ENCODE measurements at regions not wholly inside any gene's neighbourhood (a gene's known extent, or its start where the extent isn't known, plus 50 kb on each side); places are given as distances from the start of the nearest gene placed in this dataset.

- no peaks in the 10 kb centered on the region for H3K27me3 Mint-ChIP-seq (ENCODE audit: insufficient read depth, unreplicated experiment)
- H3K36me3 Mint-ChIP-seq (ENCODE audit: insufficient read depth, unreplicated experiment) = no peaks in the 10 kb centered on the region
- CTCF ChIA-PET = interaction anchor here (0.6 to 0.7 kb wide), 2 partner anchors 139 to 1292 kb away, joined by 3 to 4 read pairs; no protein-coding TSS in a partner anchor
- DNase-seq (ENCODE audit: unreplicated experiment) = no peak
- H3K4me3 Mint-ChIP-seq (ENCODE audit: unreplicated experiment) = no peak overlapping the region
- H3K4me1 Mint-ChIP-seq (ENCODE audit: insufficient read depth, unreplicated experiment) = no peaks in the 10 kb centered on the region
- POLR2A ChIA-PET = no interaction called here
- no peak overlapping the region for H3K27ac Mint-ChIP-seq (ENCODE audit: low read depth, unreplicated experiment)
- BruUV-seq (replicated peaks) = no TSS peak
- no peaks in the 10 kb centered on the region for H3K9me3 Mint-ChIP-seq (ENCODE audit: unreplicated experiment)
- intact Hi-C loops (cut with micrococcal nuclease) = no loop called here
- TF ChIP-seq CTCF (IDR thresholded peaks at IDR 0.05; ENCODE audit: unreplicated experiment) = no peak
Measured at GRCh38 chr2:211228559-211228958, 672.2 kb downstream of the CPS1 start.

GRCh38 chr2:211237586-211238275 is 681.3 kb downstream of the CPS1 start:
- no TSS peak for BruUV-seq (replicated peaks)
- POLR2A ChIA-PET = no interaction called here
- intact Hi-C loops (cut with micrococcal nuclease) = no loop called here
- Mint-ChIP-seq H3K27ac (ENCODE audit: low read depth, unreplicated experiment) (no peak overlapping the region), H3K9me3 (ENCODE audit: unreplicated experiment) (no peaks in the 10 kb centered on the region), H3K36me3 (ENCODE audit: insufficient read depth, unreplicated experiment) (no peaks in the 10 kb centered on the region), H3K4me3 (ENCODE audit: unreplicated experiment) (no peak overlapping the region), H3K4me1 (ENCODE audit: insufficient read depth, unreplicated experiment) (no peaks in the 10 kb centered on the region), H3K27me3 (ENCODE audit: insufficient read depth, unreplicated experiment) (no peaks in the 10 kb centered on the region)
- no peak for DNase-seq (ENCODE audit: unreplicated experiment)
- CTCF ChIA-PET = interaction anchor here (0.8 kb wide), 1 partner anchor 1512 kb away, joined by 3 read pairs; no protein-coding TSS in a partner anchor
- TF ChIP-seq CTCF (IDR thresholded peaks at IDR 0.05; ENCODE audit: unreplicated experiment) = no peak

GRCh38 chr2:211241891-211242290 is 685.5 kb downstream of the CPS1 start:
- no peaks in the 10 kb centered on the region for H3K4me1 Mint-ChIP-seq (ENCODE audit: insufficient read depth, unreplicated experiment)
- H3K9me3 Mint-ChIP-seq (ENCODE audit: unreplicated experiment) = no peaks in the 10 kb centered on the region
- intact Hi-C loops (cut with micrococcal nuclease) = no loop called here
- no TSS peak for BruUV-seq (replicated peaks)
- TF ChIP-seq CTCF (IDR thresholded peaks at IDR 0.05; ENCODE audit: unreplicated experiment) = no peak
- H3K27me3 Mint-ChIP-seq (ENCODE audit: insufficient read depth, unreplicated experiment) = no peaks in the 10 kb centered on the region
- ChIA-PET POLR2A (no interaction called here), CTCF (interaction anchor here (0.6 kb wide), 1 partner anchor 27 kb away, joined by 3 read pairs; no protein-coding TSS in a partner anchor)
- no peaks in the 10 kb centered on the region for H3K36me3 Mint-ChIP-seq (ENCODE audit: insufficient read depth, unreplicated experiment)
- no peak overlapping the region for H3K27ac Mint-ChIP-seq (ENCODE audit: low read depth, unreplicated experiment)
- no peak overlapping the region for H3K4me3 Mint-ChIP-seq (ENCODE audit: unreplicated experiment)
- no peak for DNase-seq (ENCODE audit: unreplicated experiment)

GRCh38 chr2:211247751-211248150 is 691.4 kb downstream of the CPS1 start:
- DNase-seq (ENCODE audit: unreplicated experiment) = no peak
- Mint-ChIP-seq H3K9me3 (ENCODE audit: unreplicated experiment) (no peaks in the 10 kb centered on the region), H3K27ac (ENCODE audit: low read depth, unreplicated experiment) (no peak overlapping the region), H3K4me3 (ENCODE audit: unreplicated experiment) (no peak overlapping the region), H3K4me1 (ENCODE audit: insufficient read depth, unreplicated experiment) (no peaks in the 10 kb centered on the region), H3K27me3 (ENCODE audit: insufficient read depth, unreplicated experiment) (no peaks in the 10 kb centered on the region), H3K36me3 (ENCODE audit: insufficient read depth, unreplicated experiment) (no peaks in the 10 kb centered on the region)
- ChIA-PET CTCF (no interaction called here), POLR2A (no interaction called here)
- BruUV-seq (replicated peaks) = no TSS peak
- intact Hi-C loops (cut with micrococcal nuclease) = no loop called here
- TF ChIP-seq CTCF (IDR thresholded peaks at IDR 0.05; ENCODE audit: unreplicated experiment) = no peak

Measured in MCF 10A (cell line).